ENCODE measurements at regions not wholly inside any gene's neighbourhood (a gene's known extent, or its start where the extent isn't known, plus 50 kb on each side); places are given as distances from the start of the nearest gene placed in this dataset.

GRCh38 chr10:6875269-6875865 is 295.3 kb upstream of the PRKCQ start:
- TF ChIP-seq CTCF (IDR thresholded peaks at IDR 0.05; ENCODE audit: poor library complexity) (no peak), EZH2 (IDR thresholded peaks at IDR 0.05; ENCODE audit: borderline replicate concordance) (no peak), EZH2phosphoT487 (IDR thresholded peaks at IDR 0.05; ENCODE audit: low read depth, severe bottlenecking, unreplicated experiment) (no peak)
- H3K4me2 ChIP-seq = no peak overlapping the region
- no peak overlapping the region for H2AFZ ChIP-seq
- DNase-seq (ENCODE audit: low spot score) = no peak
- H4K20me1 ChIP-seq (ENCODE audit: insufficient read depth, poor library complexity, severe bottlenecking) = no peaks in the 10 kb centered on the region
- H3K27me3 ChIP-seq = peaks cover 7% of the 10 kb centered on the region
- H3K27ac ChIP-seq = no peak overlapping the region
- 70% methylated on average over 7 of the region's 7 CpGs for WGBS (ENCODE audit: low lambda C conversion rate, missing lambda C conversion rate)
- no peaks in the 10 kb centered on the region for H3K36me3 ChIP-seq (replicated peaks; ENCODE audit: insufficient read depth, low read depth)
- H3K9me3 ChIP-seq (ENCODE audit: low read depth) = no peaks in the 10 kb centered on the region
- no peaks in the 10 kb centered on the region for H3K4me1 ChIP-seq (ENCODE audit: insufficient read depth)
- H3K4me3 ChIP-seq = no peak overlapping the region
- no peaks in the 10 kb centered on the region for H3K79me2 ChIP-seq
- H3K9me2 ChIP-seq (replicated peaks; ENCODE audit: insufficient read depth) = no peaks in the 10 kb centered on the region

GRCh38 chr10:6871128-6871527 is 291.1 kb upstream of the PRKCQ start:
- H4K20me1 ChIP-seq (ENCODE audit: insufficient read depth, poor library complexity, severe bottlenecking) = no peaks in the 10 kb centered on the region
- no peak overlapping the region for H3K27ac ChIP-seq
- H3K4me1 ChIP-seq (ENCODE audit: insufficient read depth) = no peaks in the 10 kb centered on the region
- no peak overlapping the region for H2AFZ ChIP-seq
- H3K36me3 ChIP-seq (replicated peaks; ENCODE audit: insufficient read depth, low read depth) = no peaks in the 10 kb centered on the region
- no peaks in the 10 kb centered on the region for H3K27me3 ChIP-seq
- no peaks in the 10 kb centered on the region for H3K9me2 ChIP-seq (replicated peaks; ENCODE audit: insufficient read depth)
- H3K4me3 ChIP-seq = no peak overlapping the region
- TF ChIP-seq EZH2phosphoT487 (IDR thresholded peaks at IDR 0.05; ENCODE audit: low read depth, severe bottlenecking, unreplicated experiment) (no peak), EZH2 (IDR thresholded peaks at IDR 0.05; ENCODE audit: borderline replicate concordance) (no peak), CTCF (IDR thresholded peaks at IDR 0.05; ENCODE audit: poor library complexity) (no peak)
- DNase-seq (ENCODE audit: low spot score) = no peak
- no peak overlapping the region for H3K4me2 ChIP-seq
- no peaks in the 10 kb centered on the region for H3K9me3 ChIP-seq (ENCODE audit: low read depth)
- H3K79me2 ChIP-seq = no peaks in the 10 kb centered on the region
- WGBS (ENCODE audit: low lambda C conversion rate, missing lambda C conversion rate) = 92% methylated on average over 10 of the region's 10 CpGs

GRCh38 chr10:6868036-6868725 is 288.1 kb upstream of the PRKCQ start:
- Histone ChIP-seq H3K79me2 (no peaks in the 10 kb centered on the region), H3K4me2 (no peak overlapping the region), H3K9me3 (ENCODE audit: low read depth) (no peaks in the 10 kb centered on the region), H4K20me1 (ENCODE audit: insufficient read depth, poor library complexity, severe bottlenecking) (no peaks in the 10 kb centered on the region), H3K4me1 (ENCODE audit: insufficient read depth) (no peaks in the 10 kb centered on the region), H2AFZ (no peak overlapping the region), H3K27me3 (no peaks in the 10 kb centered on the region), H3K27ac (no peak overlapping the region), H3K36me3 (replicated peaks; ENCODE audit: insufficient read depth, low read depth) (no peaks in the 10 kb centered on the region), H3K9me2 (replicated peaks; ENCODE audit: insufficient read depth) (no peaks in the 10 kb centered on the region), H3K4me3 (no peak overlapping the region)
- DNase-seq (ENCODE audit: low spot score) = no peak
- 50% methylated on average over 6 of the region's 6 CpGs for whole genome bisulfite sequencing (ENCODE audit: low lambda C conversion rate, missing lambda C conversion rate)
- no peak for TF ChIP-seq EZH2 (IDR thresholded peaks at IDR 0.05; ENCODE audit: borderline replicate concordance)
- no peak for TF ChIP-seq EZH2phosphoT487 (IDR thresholded peaks at IDR 0.05; ENCODE audit: low read depth, severe bottlenecking, unreplicated experiment)

- TF ChIP-seq EZH2phosphoT487 (IDR thresholded peaks at IDR 0.05; ENCODE audit: low read depth, severe bottlenecking, unreplicated experiment) = no peak
- TF ChIP-seq EZH2 (IDR thresholded peaks at IDR 0.05; ENCODE audit: borderline replicate concordance) = no peak
- no peak for TF ChIP-seq CTCF (IDR thresholded peaks at IDR 0.05; ENCODE audit: poor library complexity)
- H3K4me3 ChIP-seq = no peak overlapping the region
- no peak for DNase-seq (ENCODE audit: low spot score)
- H3K9me2 ChIP-seq (replicated peaks; ENCODE audit: insufficient read depth) = no peaks in the 10 kb centered on the region
- no peaks in the 10 kb centered on the region for H4K20me1 ChIP-seq (ENCODE audit: insufficient read depth, poor library complexity, severe bottlenecking)
- H3K4me2 ChIP-seq = no peak overlapping the region
- no peak overlapping the region for H3K27ac ChIP-seq
- no peaks in the 10 kb centered on the region for H3K36me3 ChIP-seq (replicated peaks; ENCODE audit: insufficient read depth, low read depth)
- H3K27me3 ChIP-seq = no peaks in the 10 kb centered on the region
- no peaks in the 10 kb centered on the region for H3K79me2 ChIP-seq
- H3K9me3 ChIP-seq (ENCODE audit: low read depth) = no peaks in the 10 kb centered on the region
- no peak overlapping the region for H2AFZ ChIP-seq
- WGBS (ENCODE audit: low lambda C conversion rate, missing lambda C conversion rate) = no CpG with 5 or more reads among the region's 2 CpGs
- H3K4me1 ChIP-seq (ENCODE audit: insufficient read depth) = no peaks in the 10 kb centered on the region
These were observed 286.7 kb upstream of the PRKCQ start for GRCh38 chr10:6866757-6867156.
